SU-DHL-6 (cell line): ENCODE measurements at regions not wholly inside any gene's neighbourhood (a gene's known extent, or its start where the extent isn't known, plus 50 kb on each side); places are given as distances from the start of the nearest gene placed in this dataset.

Experiments used
- H2AFZ ChIP-seq: fragments of 200-600 bp; sonication (generic); 2 replicates; pipeline ENCODE4 v1.6.1; 2014; ENCODE audit warnings: low read depth, mild to moderate bottlenecking, moderate library complexity, mixed read lengths, antibody characterized with exemption, low read length; ENCODE audit not compliant: severe bottlenecking
- H3F3A ChIP-seq: fragments of 200-600 bp; shearing (Covaris generic); 2 replicates; pipeline ENCODE4 v1.6.0; 2016; ENCODE audit warnings: antibody characterized with exemption, mild to moderate bottlenecking; ENCODE audit not compliant: insufficient read depth
- H3K27ac ChIP-seq: fragments of 200-600 bp; sonication (generic); 2 replicates; pipeline ENCODE4 v1.5.1; 2016; ENCODE audit warnings: low read depth, mild to moderate bottlenecking, low read length, moderate library complexity, mixed read lengths
- H3K27me3 ChIP-seq: fragments of 200-600 bp; sonication (generic), shearing (Covaris generic); 2 replicates; pipeline ENCODE4 v1.6.0; 2014; ENCODE audit warnings: mild to moderate bottlenecking, low read length
- H3K36me3 ChIP-seq: fragments of 200-600 bp; sonication (generic); 2 replicates; pipeline ENCODE4 v1.6.1; 2014; ENCODE audit warnings: mild to moderate bottlenecking, low read length, mixed read lengths
- H3K4me2 ChIP-seq: fragments of 300-600, 200-600 bp; shearing (Covaris generic), sonication (generic); 2 replicates; pipeline ENCODE4 v1.6.0; 2014; ENCODE audit warnings: low read length, low read depth, mild to moderate bottlenecking; ENCODE audit not compliant: poor library complexity, severe bottlenecking
- H3K4me3 ChIP-seq: fragments of 200-600 bp; sonication (generic); 2 replicates; pipeline ENCODE4 v1.5.1; 2014; ENCODE audit warnings: antibody characterized with exemption, low read length, mild to moderate bottlenecking, mixed read lengths; ENCODE audit not compliant: insufficient read depth, poor library complexity, severe bottlenecking
- H3K79me2 ChIP-seq: fragments of 200-600 bp; sonication (generic); 2 replicates; pipeline ENCODE4 v1.6.1; 2014; ENCODE audit warnings: mild to moderate bottlenecking, low read length, moderate library complexity; ENCODE audit not compliant: insufficient read depth
- H3K9ac ChIP-seq: fragments of 200-600 bp; sonication (generic); 2 replicates; pipeline ENCODE4 v1.7.0; 2014; ENCODE audit warnings: mild to moderate bottlenecking, low read length
- H3K9me2 ChIP-seq: fragments of 200-600 bp; sonication (generic); replicated peaks from 2 replicates; pipeline ENCODE4 v1.6.1; 2014; ENCODE audit warnings: low read length; ENCODE audit not compliant: insufficient read depth
- H3K9me3 ChIP-seq: fragments of 200-600 bp; sonication (generic); 2 replicates; pipeline ENCODE4 v1.6.1; 2014; ENCODE audit warnings: low read length, mixed read lengths; ENCODE audit not compliant: insufficient read depth
- H4K20me1 ChIP-seq: fragments of 200-600 bp; sonication (generic); 2 replicates; pipeline ENCODE4 v1.6.1; 2014; ENCODE audit warnings: low read depth, mild to moderate bottlenecking, antibody characterized with exemption, low read length, moderate library complexity, mixed read lengths
- CTCF ChIP-seq: fragments of 200-600 bp; sonication (generic); IDR thresholded peaks from one replicate; pipeline ENCODE4 v1.5.1; 2017; ENCODE audit warnings: antibody characterized with exemption, mild to moderate bottlenecking, low read length, moderate library complexity; ENCODE audit not compliant: insufficient read depth, poor library complexity, severe bottlenecking
- EZH2phosphoT487 ChIP-seq: fragments of 200-600 bp; sonication (generic), shearing (Covaris generic); conservative IDR thresholded peaks from 2 replicates; pipeline ENCODE4 v1.6.1; 2018; ENCODE audit warnings: mild to moderate bottlenecking, antibody characterized with exemption, low read length, moderate library complexity, mixed read lengths

- Histone ChIP-seq H2AFZ (no peak overlapping the region), H3F3A (no peaks in the 10 kb centered on the region), H3K4me2 (no peak overlapping the region), H4K20me1 (no peaks in the 10 kb centered on the region), H3K79me2 (no peaks in the 10 kb centered on the region), H3K4me3 (no peak overlapping the region), H3K27me3 (no peaks in the 10 kb centered on the region), H3K9ac (no peak overlapping the region), H3K9me3 (no peaks in the 10 kb centered on the region), H3K9me2 (no peaks in the 10 kb centered on the region), H3K36me3 (no peaks in the 10 kb centered on the region), H3K27ac (no peak overlapping the region)
- TF ChIP-seq CTCF (no peak), EZH2phosphoT487 (no peak)
These were observed 51.4 kb upstream of the CHMP2B start for GRCh38 chr3:87175732-87176131.

DNA sequence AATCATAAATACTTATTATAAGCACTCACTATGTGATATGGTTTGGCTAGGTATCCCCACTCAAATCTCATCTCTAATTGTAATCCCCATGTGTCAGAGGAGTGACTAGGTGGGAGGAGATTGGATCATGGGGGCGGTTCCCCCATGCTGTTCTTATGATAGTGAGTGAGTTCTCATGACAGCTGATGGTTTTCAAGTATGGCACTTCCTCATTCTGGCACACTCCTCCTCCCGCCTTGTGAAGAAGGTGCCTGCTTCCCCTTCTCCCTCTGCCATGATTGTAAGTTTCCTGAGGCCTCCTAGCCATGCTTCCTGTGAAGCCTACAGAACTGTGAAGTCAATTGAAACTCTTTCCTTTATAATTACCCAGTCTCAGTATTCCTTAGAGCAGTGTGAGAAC lies 53.3 kb upstream of the CHMP2B start:
- no peak overlapping the region for H2AFZ ChIP-seq
- no peak overlapping the region for H3K4me2 ChIP-seq
- H3K9me2 ChIP-seq, result no peaks in the 10 kb centered on the region
- no peaks in the 10 kb centered on the region for H3K36me3 ChIP-seq
- no peak overlapping the region for H3K27ac ChIP-seq
- no peaks in the 10 kb centered on the region for H3K27me3 ChIP-seq
- no peak overlapping the region for H3K4me3 ChIP-seq
- no peaks in the 10 kb centered on the region for H3K79me2 ChIP-seq
- H3K9me3 ChIP-seq, result no peaks in the 10 kb centered on the region
- TF ChIP-seq EZH2phosphoT487 (no peak), CTCF (no peak)
- H4K20me1 ChIP-seq, result no peaks in the 10 kb centered on the region
- no peaks in the 10 kb centered on the region for H3F3A ChIP-seq
- no peak overlapping the region for H3K9ac ChIP-seq

DNA sequence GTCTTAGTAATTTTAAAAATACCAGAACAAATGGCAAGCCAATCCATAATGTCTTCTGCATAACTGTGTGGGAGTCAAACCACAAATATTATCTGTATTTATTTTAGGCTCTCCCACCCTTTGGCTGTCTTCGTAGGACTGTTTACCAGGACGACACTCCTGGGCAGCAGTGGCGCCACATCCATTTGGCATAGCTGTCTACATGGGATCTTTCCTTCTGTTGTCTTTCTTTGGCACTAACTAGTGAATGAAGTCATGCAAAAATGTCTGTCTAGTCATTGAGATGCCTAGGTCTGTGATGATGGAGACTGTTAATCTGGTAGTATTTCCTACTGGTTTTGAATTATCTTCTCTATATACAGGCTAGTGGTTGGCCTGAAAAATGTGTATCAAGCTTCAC lies 54.0 kb upstream of the CHMP2B start:
- Histone ChIP-seq H3K27me3 (no peaks in the 10 kb centered on the region), H3K36me3 (no peaks in the 10 kb centered on the region), H3K9me3 (no peaks in the 10 kb centered on the region), H3K9ac (no peak overlapping the region), H2AFZ (no peak overlapping the region), H3K27ac (no peak overlapping the region), H4K20me1 (no peaks in the 10 kb centered on the region), H3K4me2 (no peak overlapping the region), H3K79me2 (no peaks in the 10 kb centered on the region), H3F3A (no peaks in the 10 kb centered on the region), H3K4me3 (no peak overlapping the region), H3K9me2 (no peaks in the 10 kb centered on the region)
- TF ChIP-seq EZH2phosphoT487 (no peak), CTCF (no peak)
